Fibroblast of skin of left biceps (primary cell): ENCODE measurements at regions not wholly inside any gene's neighbourhood (a gene's known extent, or its start where the extent isn't known, plus 50 kb on each side); places are given as distances from the start of the nearest gene placed in this dataset.
A peak's percentile ranks its signal among the peaks of the same experiment; 100 is the strongest.

Experiments
- DNase-seq, 2 experiments: peaks; one replicate each; pipeline ENCODE4 v3.0.0-alpha.2; 2013; ENCODE audit warnings: low read depth in 2 of 2

DNA sequence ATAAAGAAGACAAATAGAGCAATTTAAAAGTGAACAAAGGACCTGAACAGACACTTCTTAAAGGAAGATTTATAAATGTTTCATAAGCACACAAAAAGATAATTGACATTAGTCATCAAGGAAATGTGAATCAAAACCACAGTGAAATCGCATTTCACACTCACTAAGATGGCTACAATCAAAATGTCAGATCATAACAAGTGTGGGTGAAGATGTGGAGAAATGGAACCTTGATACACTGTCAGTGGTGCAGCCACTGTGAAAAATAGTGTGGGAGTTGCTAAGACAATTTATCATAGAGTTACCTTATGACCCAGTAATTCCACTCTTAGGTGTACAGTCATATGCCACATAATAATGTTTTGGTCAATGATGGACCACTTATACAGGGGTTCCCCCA, 54.5 kb upstream of the HTR4 start:
- DNase-seq: no peak

DNA sequence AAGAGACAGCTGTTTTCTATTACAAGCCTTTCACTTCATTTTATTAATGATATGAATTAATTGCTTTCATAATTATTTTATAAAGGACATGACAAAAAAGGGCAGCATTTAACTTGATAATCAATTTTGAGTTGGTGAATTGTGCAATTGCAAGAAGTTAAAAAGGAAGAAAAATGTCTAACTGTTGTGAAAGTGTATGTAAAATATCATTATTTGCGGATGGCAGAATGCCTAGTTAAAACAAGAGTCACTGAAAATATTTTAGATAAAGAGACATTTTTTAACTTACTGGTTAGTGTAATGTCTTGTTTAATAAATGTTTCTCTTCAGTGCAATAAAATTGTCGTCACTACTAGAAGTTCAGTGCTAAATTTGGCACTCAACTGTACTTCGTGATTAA, 57.6 kb upstream of the HTR4 start:
- DNase-seq: no peak

DNA sequence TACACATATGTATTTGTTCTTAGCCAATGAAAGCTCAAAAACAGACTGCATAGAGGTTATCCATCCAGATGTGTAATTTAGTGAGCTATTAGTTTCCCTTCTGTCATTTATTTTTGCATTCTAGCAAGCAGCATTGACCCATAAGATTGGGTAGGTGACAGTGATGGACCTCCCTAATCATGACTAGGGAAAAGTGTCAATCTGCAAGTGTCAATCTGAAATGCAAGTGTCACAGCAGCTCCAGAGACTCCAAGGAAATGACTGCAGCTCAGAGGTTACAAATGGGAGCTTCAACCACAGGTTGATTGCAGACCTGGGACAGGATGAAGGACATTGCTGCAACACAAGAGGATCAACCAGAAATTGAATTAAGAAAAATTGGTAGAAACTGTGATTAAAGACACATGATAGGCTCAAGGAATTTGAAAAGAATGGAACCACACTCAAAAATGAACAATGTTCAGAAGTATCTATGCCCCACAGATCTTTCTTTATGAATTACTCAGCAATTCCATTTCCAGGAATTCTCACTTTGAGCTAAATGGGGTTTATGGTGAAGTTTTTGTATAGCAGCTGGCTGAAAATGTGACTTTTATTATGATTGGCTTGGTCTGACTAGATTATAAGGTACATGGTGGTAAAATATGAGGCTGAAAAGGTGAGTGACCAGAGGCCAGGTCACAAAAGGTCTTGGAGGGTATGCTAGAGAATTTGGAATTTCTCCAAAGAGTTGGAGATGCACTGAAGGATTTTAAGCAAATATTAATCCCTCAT, 59.6 kb upstream of the HTR4 start:
- DNase-seq: no peak

DNA sequence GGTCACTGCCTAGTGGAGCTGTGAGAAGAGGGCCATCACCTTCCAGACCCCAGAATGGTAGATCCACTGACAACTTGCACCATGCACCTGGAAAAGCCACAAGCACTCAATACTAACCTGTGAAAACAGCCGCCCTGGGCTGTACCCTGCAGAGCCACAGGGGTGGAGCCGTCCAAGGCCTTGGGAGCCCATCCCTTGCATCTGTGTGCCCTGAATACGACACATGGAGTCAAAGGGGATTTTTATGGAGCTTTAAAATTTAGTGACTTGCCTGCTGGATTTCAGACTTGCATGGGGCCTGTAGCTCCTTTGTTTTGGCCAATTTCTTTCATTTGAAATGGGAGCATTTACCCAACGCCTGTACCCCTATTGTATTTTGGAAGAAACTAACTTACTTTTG, 62.4 kb upstream of the HTR4 start:
- no peak for DNase-seq

DNA sequence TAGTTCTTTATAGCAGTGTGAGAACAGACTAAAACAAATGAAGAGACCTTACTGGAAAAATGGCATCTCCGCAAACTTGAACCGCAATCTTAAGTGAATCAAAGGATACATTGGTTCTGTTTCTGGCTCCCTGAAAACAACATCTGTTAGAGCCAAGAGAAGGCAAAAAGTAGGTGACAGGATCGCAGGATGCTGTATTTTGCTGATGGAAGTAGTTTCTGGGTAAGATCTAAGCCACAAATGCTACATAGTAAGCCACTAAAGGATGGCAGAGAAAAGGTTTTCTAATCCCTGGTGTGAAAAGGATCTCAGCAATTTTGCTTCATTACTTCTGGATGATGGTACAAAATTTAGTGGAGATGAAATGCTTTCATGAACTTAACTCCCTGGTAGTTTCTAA, 63.3 kb upstream of the HTR4 start:
- no peak for DNase-seq

DNA sequence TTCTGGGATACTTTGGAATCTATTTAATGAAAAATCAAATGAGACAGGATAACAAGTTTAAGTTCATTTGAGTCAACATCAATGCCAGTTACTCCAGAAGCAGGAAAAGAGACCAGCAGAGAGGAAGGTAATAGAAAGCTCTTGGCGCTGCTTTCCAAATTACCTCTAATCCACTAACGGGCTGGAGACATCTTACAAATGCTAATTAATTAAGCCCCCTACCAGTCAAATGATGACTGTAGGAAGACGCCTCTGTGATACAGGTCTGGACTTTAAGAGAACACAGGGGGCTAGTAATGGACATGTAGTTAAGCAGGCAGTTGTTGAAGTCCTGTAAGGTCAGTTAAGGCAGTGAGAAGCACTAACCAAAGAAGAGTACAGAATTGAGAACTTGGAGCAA, 65.3 kb upstream of the HTR4 start:
- DNase-seq: no peak

DNA sequence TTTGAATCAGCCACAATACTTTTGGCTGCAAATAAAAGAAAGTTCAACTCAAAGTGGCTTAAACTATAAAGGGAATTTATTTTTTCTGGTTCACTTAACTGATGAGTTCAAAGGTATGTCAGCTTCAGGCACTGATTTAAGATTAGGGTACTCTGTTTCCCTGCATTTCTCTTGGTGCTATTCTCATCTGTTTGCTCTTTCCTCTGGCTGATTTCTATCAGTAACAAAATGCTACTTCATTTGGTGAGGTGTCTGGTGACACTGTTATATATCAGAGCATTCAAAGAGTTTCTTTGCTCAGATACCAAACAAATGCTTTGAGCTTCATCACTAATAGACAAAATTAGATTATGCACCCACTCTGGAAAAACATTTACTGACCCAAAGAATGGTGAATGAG, 65.9 kb upstream of the HTR4 start:
- DNase-seq: no peak

DNA sequence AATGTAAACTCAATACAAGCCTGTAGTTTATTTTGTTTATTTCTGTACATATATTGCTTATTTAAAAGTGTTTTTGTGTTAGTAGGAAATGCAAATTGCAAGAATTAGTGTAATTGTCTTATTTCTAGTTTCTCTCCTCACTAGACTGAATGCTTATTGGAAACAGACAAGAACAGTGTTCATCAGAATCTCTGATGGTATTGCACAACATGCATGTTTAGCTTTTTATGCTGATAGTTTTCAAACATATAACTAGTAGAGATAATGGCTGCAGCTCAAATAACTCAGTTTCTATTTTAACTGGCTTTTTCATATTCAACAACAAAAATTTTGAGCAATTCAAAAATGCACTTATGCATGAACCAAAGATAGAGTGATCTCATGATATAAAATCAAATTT, 68.8 kb upstream of the HTR4 start:
- DNase-seq: no peak

DNA sequence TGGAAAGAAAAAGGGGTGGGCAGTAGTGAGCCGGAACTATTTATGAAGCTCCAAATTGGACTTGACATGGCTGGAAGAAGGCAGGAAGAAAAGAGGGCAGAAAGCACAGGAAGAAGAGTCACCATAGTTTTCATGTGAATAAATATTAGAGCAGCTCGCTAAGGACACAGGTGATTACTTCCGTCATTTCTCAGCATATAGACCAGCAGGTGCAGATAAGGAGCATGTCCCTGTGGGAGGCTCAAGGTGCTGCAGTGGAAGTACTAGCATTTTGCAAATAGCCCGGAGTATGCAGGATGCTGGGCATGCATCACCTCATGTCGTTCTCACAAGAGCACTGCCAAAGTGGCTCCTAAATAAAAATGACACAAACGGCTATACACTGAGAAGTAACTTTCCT, 71.3 kb upstream of the HTR4 start:
- DNase-seq: no peak

DNA sequence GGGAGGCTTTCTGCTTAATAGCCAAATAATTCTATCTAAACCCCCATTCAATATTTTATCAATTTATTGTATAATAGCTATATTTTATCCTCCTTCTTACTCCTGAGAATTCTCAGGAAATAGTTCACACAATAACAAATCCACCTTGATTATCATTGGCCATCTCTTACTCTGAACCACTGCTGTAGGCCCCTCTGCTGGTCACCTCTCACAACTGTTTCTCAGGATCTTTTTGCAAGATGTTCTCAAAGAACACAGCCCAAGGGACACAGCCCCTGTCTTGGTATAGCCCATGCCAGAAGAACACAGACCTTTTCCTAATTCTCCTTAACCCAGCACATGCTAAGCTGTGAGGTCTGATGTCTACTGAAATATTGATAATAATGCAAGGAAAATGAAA, 74.9 kb upstream of the HTR4 start:
- DNase-seq: no peak

DNA sequence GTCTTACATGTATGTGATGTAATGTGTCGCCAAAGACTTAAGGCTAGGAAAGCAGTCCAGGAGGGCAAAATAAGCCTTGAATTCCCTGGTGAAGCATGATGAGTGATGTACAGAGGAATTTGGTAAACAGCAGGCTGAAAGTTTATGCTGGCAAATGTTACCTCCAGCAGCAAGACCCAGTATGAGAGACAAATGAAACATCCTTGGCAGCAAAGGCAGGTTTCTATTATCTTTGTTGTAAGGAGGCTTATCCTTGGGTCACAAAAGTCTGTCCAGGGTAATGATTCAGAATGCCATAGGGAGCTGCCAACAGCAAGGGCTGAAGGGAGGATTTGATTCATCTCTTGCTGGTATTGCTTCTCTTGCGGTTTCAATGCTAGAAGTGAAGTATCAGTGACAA, 75.9 kb upstream of the HTR4 start:
- DNase-seq: peak in 1 of 2 experiments; percentile 10

DNA sequence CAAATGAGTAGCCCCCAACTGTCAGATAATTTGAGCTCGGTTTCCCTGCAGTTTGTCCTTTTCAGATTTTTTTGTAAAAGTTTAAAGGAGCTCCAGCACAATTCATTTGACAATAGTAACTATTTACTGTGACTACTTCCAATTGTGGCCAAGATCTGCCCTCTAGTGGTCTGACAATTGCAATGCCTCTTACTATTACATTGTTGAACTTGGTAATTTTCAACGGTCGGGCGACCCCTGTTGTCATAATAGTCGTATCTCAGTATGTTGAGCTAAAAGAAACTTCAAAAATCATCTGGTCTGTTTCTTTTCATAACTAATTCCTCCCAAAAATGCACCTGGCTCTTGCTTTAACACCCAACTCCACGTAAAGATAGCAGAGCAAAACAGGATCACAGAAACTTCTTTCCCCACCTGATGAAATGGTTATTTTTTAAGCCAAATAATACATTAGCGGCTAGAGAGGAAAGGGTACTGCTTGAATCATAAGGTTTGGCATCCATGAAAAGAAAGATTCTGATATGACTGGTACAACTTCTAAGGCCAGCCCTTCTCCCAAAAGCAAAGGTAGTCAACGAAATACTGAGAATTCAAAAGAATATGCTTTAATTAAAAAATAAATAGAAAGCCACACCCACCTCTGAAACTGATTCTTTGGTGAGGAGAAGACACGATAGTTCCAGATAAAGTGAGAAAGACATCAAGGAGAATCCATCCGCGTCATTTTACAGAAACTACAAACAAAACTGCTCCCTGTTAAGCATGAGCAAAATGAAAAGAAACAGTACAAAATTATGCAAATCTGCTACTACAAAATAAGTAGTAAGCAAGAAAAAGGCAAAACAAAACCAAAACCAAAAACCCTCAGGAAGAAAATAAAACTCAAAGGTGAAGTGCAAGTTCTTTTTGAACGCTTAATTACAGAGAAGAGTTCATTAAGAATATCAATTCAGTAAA, 76.9 kb upstream of the HTR4 start:
- peak; percentile 53 to 56 for DNase-seq

DNA sequence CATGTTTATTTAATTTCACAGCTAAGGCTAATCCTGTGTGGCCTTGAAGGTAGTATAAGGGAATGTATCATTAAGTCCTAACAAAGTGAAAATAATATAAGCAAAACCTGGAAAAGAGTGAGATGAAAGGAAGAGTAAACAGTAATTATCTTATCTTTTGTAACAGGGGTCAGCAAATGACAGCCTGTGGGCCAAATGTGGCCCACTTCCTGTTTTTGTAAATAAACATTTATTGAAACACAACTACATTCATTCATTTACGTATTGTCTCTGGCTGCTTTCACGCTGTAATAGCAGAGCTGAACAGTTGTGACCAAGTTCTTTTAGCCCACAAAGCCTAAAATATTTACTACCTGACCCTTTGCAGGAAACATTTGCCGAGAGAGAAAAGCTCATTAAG, 78.4 kb upstream of the HTR4 start:
- DNase-seq: no peak

DNA sequence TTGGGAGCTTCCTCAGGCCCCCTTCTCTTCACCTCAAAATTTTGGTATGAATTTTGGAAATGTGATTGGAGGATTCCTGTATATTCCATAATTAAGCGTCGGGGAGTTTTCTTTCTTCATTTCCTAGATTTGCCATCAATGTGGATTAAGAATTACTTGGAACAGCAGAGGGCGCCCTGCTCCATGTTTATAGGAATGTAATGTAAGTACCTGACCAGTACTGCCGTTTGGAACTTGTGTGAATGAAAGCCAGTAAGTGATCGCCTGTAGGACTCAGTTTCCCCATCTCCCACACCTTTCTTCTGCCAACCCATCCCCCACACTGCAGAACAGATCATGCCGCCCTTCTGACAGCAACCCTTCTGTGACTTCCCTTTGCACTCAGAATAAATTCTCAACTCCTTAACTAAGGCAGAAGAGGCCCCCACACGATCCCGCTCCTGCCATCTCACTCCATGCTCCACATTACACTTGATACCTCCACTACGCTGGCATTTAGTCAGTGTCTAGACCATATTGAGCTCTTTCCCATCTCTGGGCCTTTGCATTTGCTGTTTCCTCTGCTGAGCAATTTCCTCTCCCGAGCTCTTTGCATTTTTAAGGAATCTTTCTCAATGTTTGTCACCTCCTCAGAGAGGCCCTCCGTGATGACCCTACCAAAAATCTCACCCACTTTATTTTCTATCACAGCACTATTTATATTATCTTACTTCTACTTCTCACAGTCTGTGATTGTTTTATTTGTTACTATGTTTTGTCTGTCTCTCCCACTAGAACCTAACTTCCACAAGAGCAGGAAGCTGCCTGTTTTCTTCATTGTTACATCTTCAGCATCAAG, 79.5 kb upstream of the HTR4 start:
- peak in 1 of 2 experiments; percentile 23 for DNase-seq

DNA sequence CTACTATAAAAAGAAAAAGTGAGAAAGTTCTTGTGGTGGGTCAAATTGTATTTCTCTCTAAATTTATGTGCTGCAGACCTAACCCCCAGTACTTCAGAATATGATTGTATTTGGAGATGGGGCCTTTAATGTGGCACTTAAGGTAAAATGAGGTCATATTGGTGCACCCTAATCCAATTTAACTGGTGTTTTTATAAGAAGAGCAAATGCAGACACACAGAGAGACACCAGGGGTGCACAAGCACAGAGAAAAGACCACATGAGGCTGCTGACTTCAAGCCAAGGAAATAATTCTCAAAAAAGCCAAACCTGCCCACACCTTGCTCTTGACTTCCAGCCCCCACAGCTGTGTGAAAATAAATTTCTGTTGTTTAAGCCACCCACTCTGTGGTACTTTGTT, 80.2 kb upstream of the HTR4 start:
- no peak for DNase-seq

DNA sequence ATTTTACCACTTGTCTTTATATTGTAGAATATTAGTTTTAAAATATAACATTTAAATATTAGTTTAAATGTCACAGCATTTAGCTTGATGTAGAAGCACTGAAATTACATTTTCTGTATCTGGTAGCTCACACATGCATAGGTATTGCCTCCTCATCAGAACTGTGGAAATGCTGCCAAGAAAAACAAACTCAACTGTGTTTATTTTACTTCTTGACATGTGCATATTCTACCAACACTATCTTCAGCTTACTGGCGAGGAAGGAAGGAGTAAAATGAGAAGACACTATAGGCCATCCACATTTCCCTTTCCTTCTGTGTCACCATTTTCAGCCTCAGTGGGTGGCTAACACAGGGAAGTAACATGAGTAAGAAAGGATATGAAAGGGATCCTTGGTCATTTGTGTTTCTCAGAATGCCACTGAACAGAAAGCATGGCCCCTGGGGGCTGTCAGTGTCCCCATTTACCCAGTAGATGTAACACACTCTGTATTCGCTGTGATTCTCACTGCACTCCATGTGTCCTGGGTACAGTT, 81.0 kb upstream of the HTR4 start:
- no peak for DNase-seq

DNA sequence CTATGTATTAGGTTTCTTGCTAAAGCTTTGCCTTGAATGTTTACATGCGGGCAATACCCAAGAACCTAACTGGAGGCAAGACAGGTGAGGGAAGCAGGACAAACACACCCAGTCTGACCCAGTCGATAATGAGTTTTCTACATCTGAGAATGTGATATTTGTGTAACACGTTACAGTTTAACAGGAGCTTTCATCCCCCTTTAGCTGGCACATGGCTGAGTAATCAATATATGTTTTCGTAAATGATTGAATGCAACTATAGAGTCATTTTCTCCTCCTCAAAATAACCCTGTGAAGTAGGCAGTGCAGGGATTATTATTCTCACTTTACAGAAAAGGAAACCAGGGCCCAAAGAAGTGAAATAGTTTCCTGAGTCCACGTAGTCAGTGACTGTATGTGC, 84.7 kb upstream of the HTR4 start:
- no peak for DNase-seq

DNA sequence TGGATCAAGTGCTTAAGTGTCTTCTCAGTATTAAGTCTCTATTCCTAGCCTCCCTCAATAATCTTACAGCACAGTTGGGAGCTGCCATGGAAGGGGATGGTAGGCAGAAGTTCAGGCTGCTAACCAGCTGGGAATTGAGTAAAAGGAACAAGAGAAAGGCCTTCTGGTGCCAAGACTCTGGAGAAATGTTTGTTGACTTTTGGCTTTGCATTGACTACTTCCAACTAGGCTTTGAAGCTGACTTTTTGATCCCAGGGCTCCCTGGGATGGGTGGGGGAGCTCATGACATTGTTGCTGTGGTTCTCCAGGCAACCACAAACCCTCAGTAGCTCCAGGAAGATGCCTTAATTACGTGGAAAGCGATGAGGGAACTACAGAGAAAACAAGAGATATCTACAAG, 85.2 kb upstream of the HTR4 start:
- no peak for DNase-seq

DNA sequence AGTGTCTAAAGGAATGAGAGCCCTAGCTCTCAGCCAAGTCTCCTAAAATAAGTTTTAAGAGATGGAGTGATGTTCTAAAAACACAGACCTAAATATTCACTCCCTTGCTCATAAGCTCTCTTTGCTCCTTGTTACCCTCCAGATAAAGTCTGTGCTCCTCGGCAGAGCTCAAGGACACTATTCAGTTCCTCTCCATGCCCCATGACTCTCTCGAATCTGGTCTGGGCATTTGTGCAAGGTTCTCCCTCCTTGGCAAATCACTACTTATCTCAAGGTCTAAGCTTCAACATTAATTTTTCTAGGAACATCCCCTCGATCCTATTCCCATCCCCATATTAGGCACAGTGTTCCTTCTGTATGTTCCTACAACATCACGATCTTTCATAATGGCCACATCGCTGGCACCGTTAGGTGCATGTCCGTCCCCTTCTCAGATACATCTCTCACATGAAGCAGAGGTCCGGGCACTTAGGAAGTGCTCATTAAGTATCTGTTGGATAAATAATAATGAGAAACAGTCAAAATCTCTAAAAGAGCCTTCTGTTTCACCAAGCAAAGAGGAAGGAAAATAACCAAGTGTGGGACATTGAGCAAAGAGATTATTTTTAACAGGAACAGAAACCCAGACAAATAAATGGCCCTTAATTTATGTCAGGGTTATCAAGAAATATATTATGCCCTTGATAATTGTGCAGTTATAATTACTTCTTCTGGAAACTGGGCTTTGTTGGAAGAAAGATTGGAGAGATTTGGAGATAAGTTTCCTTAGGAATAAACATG, 85.9 kb upstream of the HTR4 start:
- no peak for DNase-seq

DNA sequence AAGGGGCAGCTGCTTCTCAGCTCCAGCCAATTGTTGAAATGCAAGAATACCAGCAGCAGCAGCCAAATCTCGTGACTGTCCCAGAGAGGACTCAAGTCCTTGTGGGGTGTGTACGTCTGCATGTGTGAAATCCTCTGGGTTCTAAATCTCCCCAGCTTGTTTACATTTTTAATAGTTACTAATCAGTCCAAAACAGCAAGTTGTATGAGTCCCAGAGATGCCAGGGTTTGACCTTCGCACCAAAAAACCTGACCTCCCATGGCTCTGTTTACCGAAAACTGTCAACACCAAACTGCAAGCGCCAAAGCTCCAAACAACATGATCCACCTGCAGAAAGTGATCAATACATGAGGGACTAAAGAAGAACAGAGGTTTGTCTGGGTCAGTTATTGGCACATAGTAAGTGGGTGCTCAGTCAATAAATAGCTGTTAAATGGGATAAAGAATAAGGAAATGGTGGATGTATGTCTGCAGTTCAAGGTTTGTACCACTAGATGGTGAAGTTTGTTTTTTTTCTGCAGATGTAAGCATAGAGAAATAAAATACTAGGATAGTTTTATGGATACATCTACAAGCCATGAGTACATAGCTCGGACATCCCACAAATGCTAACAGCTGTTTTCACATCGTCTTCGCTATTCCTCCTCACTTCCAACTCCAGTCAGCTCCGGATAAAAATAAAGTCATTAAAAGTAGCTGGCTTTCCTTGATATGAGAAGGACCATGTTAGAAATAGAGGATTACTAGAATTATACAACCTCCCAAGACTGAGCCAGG, 85.3 kb upstream of the ADRB2 start:
- peak in 1 of 2 experiments; percentile 36 for DNase-seq
